Bone marrow (tissue), 2 donors: ENCODE measurements at regions not wholly inside any gene's neighbourhood (a gene's known extent, or its start where the extent isn't known, plus 50 kb on each side); places are given as distances from the start of the nearest gene placed in this dataset.

Experiments used
- DNase-seq, 2 donors: peaks; one replicate each; lab custom pipeline; 2025; lab: John Stamatoyannopoulos, UW

- DNase-seq = no peak
Measured at GRCh38 chr9:10674586-10674985, 61.8 kb upstream of the PTPRD start.

DNA sequence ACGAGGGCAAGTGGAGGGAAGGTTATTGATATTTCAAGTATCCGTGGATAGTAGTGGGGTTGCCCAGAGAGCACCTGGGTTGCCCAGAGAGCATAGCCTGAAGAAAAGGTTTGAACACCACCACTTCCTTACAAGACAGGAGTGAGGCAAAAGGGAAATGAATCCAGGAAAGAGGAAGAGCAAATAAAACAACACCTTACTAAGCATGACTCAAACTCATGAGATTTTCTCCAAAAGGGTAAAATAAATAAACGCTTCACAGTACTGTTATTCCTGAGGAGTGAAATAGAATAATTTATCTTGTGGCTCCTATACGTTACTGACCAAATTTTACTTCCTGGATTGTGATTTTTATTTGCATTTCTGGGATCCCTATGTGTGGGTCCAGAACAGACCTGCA, 65.2 kb upstream of the PTPRD start:
- no peak for DNase-seq

DNA sequence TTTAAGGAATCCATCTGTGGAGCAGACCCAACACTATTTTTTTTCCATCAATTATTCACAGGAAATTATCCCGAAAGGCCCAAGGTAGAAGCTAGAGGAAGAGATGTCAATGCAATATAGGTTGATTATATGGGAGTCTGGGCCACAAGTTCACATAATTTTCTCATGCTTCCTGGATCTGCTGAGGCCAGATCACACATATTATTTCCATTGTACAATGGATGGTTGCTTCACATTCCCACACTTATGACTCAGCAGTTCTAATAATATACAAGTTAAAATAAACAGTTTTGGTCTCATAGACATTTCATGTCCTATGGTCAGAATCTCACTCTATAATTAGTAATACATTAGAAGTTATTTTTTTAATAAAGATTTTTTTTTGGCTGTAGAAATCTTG, 66.0 kb upstream of the PTPRD start:
- DNase-seq = no peak

DNA sequence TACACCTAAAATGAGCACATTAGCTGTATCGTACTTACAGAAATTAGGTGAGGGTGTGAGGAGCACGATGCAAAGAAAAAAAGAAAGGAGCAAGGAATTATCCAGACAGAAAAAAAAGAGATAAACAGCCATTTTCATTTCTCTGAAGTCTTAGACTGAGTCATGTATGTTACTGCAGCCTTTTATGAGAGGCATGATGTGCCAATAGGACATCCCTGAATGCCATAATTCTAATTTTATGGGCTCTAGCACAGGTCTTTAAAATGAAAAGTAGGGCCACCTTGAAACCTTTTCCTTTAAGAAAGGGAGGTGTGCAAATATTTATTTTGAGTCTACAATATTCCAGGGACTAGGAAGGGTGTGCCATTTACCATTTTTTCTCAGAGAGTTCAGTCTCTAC, 74.1 kb upstream of the PTPRD start:
- DNase-seq = no peak

DNA sequence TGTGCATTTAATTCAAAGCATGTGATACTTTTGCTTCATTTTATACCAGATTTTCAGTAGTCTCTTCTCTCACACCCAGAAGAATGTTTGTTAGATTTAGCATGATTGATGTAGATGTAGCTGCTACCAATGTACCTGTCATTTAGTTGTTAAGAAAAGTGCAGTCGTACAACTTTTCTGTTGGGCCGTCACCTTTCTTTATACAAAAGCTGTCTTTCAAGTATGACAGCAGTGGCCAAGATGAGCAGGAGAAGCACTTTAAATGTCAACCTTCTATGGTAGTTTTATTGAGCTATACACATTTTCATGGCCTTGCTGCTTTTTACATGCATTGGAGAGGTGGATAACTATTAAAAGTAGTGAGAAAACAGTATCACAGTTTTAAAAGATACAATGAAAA, 77.7 kb upstream of the PTPRD start:
- no peak for DNase-seq

DNA sequence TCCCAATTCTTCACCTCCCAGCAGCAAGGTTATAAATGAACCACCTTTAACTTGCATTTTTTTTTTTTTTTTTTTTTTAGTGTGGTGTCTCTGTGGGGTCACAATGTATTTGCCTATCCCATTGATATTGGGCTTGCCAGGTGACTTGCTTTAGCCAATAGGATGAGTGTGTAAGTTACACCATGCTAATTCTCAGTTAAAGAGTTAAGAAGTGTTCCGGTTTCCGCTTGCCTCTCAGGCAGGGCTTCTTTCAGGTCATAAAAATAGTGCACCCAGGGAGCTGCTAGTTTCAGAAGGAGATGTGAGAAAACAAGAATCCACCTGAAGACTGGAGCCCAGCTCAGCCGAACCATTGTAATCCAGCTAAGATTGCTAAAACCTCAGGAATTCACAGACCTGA, 84.2 kb upstream of the PTPRD start:
- DNase-seq = no peak

- DNase-seq = no peak
Measured at GRCh38 chr9:10700291-10700690, 87.5 kb upstream of the PTPRD start.

- no peak for DNase-seq
Measured at GRCh38 chr9:10700915-10701314, 88.1 kb upstream of the PTPRD start.

GRCh38 chr9:10701906-10702305, 89.1 kb upstream of the PTPRD start:
- no peak for DNase-seq

DNA sequence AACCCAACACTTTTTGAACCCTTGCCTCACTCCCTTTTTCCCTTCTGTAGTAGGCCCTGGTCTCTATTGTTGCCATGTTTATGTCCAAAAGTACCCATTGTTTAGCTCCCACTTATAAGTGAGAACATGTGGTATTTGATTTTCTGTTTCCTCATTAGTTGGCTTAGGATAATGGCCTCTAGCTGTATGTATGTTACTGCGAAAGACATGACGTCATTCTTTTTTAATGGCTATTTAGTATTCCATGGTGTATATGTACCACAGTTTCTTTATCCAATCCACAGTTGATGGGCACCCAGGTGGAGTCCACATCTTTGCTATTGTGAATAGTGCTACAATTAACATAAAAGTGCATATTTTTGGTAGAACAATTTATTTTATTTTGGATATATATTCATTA, 90.3 kb upstream of the PTPRD start:
- DNase-seq = no peak

DNA sequence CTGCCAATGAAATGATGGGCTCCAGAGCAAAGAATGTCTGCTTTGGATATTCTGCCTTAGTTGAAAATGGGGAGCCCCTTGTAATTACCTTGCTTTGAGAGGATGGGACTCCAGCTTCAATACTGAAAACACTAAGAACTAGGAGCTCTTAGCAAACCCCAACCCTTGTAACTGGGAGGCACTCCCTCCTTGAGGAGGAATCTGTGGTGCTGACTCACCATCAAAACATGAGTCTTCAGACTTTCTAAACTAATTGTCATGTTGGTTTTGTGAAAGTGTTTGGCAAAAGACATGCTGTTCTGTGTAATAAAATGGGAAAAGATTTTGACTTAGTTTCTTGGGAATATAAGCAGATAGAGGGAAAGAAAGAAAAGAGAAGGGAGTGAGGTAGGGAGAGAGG, 91.9 kb upstream of the PTPRD start:
- no peak for DNase-seq

GRCh38 chr9:10705383-10705782, 92.6 kb upstream of the PTPRD start:
- DNase-seq = no peak

DNA sequence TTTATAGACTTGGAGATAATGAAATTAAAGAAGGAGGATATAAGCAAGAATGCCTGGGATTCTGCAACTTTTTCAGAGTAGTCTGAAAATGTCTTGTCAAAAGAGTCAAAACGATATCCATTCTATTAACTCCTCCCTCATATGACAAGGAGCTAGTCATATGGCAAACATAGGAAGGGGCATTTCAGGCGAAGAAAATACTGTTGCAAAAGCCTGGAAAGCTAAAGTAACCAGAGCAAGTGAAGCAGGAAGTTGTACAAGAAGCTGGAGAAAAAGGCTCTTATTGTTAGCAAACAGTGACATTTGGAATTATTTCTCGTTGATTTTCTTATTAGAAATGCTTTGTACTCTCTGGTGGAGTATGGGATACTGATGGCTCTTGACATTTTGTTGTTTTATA, 94.0 kb upstream of the PTPRD start:
- DNase-seq = no peak

- no peak for DNase-seq
Measured at GRCh38 chr9:10721301-10721700, 108.5 kb upstream of the PTPRD start.

DNA sequence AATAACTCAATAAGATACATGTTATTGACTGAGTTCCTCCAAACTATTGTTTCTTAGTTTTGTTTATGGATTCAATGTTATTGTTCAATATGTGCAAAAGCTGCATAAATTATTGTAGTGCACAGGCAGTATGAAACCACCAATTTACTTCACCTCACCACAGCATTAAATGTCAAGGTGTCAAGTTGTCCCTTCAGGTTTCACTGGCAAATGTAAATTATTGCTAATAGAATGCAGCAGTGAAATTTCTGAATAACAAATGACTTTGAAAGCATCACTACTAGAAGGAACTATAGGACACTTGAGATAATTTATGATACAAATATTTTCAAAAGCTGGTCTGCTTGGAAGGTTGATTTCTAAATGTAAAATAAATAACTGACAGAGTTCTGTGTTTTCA, 116.4 kb upstream of the PTPRD start:
- no peak for DNase-seq

- DNase-seq = no peak
Measured at GRCh38 chr9:10744669-10745068, 131.9 kb upstream of the PTPRD start.

GRCh38 chr9:10753474-10753873, 140.7 kb upstream of the PTPRD start:
- DNase-seq = no peak

GRCh38 chr9:10764481-10764880, 151.7 kb upstream of the PTPRD start:
- DNase-seq = no peak

GRCh38 chr9:10773136-10773535, 160.3 kb upstream of the PTPRD start:
- DNase-seq = no peak

DNA sequence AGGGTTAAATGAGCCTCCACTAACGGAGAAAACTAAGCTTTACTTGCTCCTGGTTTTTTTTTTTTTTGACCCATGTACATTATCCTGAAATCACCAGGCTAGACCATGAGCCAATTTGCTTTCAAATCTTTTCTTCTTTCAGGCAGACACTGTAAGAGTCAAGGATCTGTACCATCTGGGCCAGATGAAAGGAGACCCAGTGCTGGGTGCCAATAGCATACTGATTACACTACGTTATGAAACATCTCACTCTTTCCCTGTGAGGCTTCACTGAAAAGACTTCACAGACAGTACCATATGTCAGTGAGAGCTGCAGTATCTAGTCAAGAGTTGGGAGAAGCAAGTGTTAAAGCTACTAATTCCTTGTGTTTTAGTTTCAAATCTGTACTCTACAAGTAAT, 161.2 kb upstream of the PTPRD start:
- no peak for DNase-seq

- DNase-seq = no peak
Measured at GRCh38 chr9:10785255-10785654, 172.5 kb upstream of the PTPRD start.

DNA sequence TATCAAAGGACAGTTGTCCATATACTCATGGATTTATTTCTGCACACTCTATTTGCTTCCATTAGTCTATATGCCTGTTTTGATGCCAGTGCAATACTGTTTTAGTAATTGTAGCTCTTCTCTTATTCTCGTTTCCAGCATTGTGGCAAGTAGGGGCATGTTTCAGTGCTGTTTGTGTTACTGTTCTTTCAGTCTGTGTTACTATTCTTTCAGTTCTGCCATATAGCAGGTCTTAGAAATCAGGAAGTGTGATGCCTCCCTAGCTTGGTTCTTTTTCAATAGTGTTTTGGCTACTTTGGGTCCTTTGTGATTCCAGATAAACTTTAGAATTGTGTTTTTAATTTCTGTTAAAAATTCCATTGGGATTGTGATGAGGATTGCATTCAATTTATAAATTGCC, 180.5 kb upstream of the PTPRD start:
- no peak for DNase-seq

DNA sequence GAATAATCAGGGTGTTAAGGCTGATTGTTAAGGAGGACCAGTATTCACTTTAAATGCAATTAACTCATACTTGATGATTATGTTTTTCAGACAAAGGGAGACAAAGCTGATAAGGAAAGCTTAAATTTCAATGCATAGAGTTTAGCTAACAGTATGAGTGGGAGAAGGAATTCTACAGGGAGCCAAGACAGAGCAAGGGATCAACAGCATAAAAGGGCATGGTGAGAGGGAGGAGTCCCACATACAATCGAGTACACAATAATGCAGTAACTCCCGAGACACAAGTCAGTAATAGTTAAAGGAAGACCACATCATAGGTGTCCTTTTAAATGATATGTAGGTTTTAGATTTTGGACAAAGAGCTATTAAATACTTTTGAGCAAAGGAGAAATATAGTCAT, 191.7 kb upstream of the PTPRD start:
- DNase-seq = no peak

GRCh38 chr9:10806868-10807267, 194.1 kb upstream of the PTPRD start:
- no peak for DNase-seq

- DNase-seq = no peak
Measured at GRCh38 chr9:10818206-10818605, 205.4 kb upstream of the PTPRD start.
